ENCODE measurements at regions not wholly inside any gene's neighbourhood (a gene's known extent, or its start where the extent isn't known, plus 50 kb on each side); places are given as distances from the start of the nearest gene placed in this dataset.
"Not testable (repeated sequence)": the region's sequence is repeated elsewhere in the genome, so short reads cannot be mapped to it uniquely, and the experiment has no call there.

DNA sequence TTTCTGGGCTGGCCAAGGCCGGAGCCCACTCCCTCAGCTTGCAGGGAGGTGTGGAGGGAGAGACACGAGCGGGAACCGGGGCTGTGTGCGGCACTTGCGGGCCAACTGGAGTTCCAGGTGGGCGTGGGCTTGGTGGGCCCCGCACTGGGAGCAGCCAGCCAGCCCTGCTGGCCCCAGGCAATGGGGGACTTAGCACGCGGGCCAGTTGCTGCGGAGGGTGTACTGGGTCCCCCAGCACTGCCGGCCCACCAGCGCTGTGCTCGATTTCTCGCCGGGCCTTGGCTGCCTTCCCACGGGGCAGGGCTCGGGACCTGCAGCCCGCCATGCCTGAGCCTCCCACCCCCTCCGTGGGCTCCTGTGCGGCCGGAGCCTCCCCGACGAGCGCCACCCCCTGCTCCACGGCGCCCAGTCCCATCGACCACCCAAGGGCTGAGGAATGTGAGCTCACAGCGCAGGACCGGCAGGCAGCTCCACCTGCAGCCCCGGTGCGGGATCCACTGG, 300.1 kb downstream of the SLC7A11 start:
- TF ChIP-seq, protein P1, sequence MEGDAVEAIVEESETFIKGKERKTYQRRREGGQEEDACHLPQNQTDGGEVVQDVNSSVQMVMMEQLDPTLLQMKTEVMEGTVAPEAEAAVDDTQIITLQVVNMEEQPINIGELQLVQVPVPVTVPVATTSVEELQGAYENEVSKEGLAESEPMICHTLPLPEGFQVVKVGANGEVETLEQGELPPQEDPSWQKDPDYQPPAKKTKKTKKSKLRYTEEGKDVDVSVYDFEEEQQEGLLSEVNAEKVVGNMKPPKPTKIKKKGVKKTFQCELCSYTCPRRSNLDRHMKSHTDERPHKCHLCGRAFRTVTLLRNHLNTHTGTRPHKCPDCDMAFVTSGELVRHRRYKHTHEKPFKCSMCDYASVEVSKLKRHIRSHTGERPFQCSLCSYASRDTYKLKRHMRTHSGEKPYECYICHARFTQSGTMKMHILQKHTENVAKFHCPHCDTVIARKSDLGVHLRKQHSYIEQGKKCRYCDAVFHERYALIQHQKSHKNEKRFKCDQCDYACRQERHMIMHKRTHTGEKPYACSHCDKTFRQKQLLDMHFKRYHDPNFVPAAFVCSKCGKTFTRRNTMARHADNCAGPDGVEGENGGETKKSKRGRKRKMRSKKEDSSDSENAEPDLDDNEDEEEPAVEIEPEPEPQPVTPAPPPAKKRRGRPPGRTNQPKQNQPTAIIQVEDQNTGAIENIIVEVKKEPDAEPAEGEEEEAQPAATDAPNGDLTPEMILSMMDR (IDR thresholded peaks at IDR 0.05; ENCODE audit: insufficient read depth, low read length): not testable (repeated sequence)
- not testable (repeated sequence) for TF ChIP-seq SPI1 (IDR thresholded peaks at IDR 0.05; ENCODE audit: borderline replicate concordance, low read depth); GABPA (IDR thresholded peaks at IDR 0.05; ENCODE audit: low read depth); POLR2AphosphoS5 (IDR thresholded peaks at IDR 0.05; ENCODE audit: low read depth)
- TF ChIP-seq, protein P2, sequence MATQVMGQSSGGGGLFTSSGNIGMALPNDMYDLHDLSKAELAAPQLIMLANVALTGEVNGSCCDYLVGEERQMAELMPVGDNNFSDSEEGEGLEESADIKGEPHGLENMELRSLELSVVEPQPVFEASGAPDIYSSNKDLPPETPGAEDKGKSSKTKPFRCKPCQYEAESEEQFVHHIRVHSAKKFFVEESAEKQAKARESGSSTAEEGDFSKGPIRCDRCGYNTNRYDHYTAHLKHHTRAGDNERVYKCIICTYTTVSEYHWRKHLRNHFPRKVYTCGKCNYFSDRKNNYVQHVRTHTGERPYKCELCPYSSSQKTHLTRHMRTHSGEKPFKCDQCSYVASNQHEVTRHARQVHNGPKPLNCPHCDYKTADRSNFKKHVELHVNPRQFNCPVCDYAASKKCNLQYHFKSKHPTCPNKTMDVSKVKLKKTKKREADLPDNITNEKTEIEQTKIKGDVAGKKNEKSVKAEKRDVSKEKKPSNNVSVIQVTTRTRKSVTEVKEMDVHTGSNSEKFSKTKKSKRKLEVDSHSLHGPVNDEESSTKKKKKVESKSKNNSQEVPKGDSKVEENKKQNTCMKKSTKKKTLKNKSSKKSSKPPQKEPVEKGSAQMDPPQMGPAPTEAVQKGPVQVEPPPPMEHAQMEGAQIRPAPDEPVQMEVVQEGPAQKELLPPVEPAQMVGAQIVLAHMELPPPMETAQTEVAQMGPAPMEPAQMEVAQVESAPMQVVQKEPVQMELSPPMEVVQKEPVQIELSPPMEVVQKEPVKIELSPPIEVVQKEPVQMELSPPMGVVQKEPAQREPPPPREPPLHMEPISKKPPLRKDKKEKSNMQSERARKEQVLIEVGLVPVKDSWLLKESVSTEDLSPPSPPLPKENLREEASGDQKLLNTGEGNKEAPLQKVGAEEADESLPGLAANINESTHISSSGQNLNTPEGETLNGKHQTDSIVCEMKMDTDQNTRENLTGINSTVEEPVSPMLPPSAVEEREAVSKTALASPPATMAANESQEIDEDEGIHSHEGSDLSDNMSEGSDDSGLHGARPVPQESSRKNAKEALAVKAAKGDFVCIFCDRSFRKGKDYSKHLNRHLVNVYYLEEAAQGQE (IDR thresholded peaks at IDR 0.05; ENCODE audit: insufficient replicate concordance, low read depth): not testable (repeated sequence)
